HCT116 (cell line): ENCODE measurements at regions not wholly inside any gene's neighbourhood (a gene's known extent, or its start where the extent isn't known, plus 50 kb on each side); places are given as distances from the start of the nearest gene placed in this dataset.

ENCODE experiments used
- ATAC-seq: fragments of 200-7000 bp; cut with Tn5 transposase; 2 replicates; pipeline ENCODE4 v1.9.1; 2020; ENCODE audit warnings: mild to moderate bottlenecking, moderate library complexity
- BruUV-seq: library from RNA; stranded (reverse); fragments of 400-500 nt; replicated peaks from 2 replicates; lab custom pipeline; 2021; lab: Mats Ljungman, UMichigan
- CTCF ChIA-PET: fragments of 300-600 bp; sonication (Branson Sonifier 250); formaldehyde crosslinking; loops from one replicate; lab custom pipeline; 2021; ENCODE audit warnings: antibody characterized with exemption; lab: Charles Lee
- POLR2A ChIA-PET: fragments of 300-600, 350-600 bp; sonication (Branson Sonifier 250); formaldehyde crosslinking; loops from one replicate; lab custom pipeline; 2021; ENCODE audit warnings: antibody characterized with exemption; lab: Charles Lee
- RAD21 ChIA-PET, 2 experiments: fragments of 300-600 bp; sonication (Branson Sonifier 250); formaldehyde crosslinking; loops; one replicate each; lab custom pipeline; 2023; ENCODE audit warnings: low total read pairs in 2 of 2; ENCODE audit not compliant: uncharacterized antibody in 2 of 2, unreplicated experiment in 2 of 2, low non-redundant PET in 1 of 2; lab: Charles Lee
- DNase-seq: peaks from one replicate; pipeline ENCODE4 v3.0.0-alpha.2; 2010; ENCODE audit warnings: low read depth, low spot score
- H2AFZ ChIP-seq: fragments of 200-600 bp; shearing (Covaris generic), sonication (generic); 2 replicates; pipeline ENCODE4 v1.6.1; 2017; ENCODE audit warnings: low read depth, mixed run types, mixed read lengths, antibody characterized with exemption, low read length; ENCODE audit not compliant: poor library complexity, severe bottlenecking
- H3K27ac ChIP-seq: 2 replicates; pipeline ENCODE4 v1.5.1; 2012; ENCODE audit warnings: low read depth, low read length
- H3K27me3 ChIP-seq: fragments of 200-600 bp; sonication (generic); 2 replicates; pipeline ENCODE4 v1.6.1; 2016; ENCODE audit warnings: mixed run types, low read length, mixed read lengths; ENCODE audit not compliant: insufficient read depth
- H3K36me3 ChIP-seq, 2 experiments: fragments of 200-500 bp in 1 of 2; fragments of 200-600 bp in 1 of 2; sonication (Bioruptor generic) in 1 of 2; sonication (generic) in 1 of 2; 2 replicates each; pipeline versions ENCODE4 v1.5.1 to v1.6.1; 2014 to 2016; ENCODE audit warnings: low read length in 2 of 2, inconsistent platforms in 1 of 2, mixed read lengths in 1 of 2, mixed run types in 1 of 2; ENCODE audit not compliant: insufficient read depth in 2 of 2, control insufficient read depth in 1 of 2
- H3K4me1 ChIP-seq, 2 experiments: fragments of 200-600 bp in 1 of 2; sonication (generic) in 1 of 2; 2 replicates each; pipeline versions ENCODE4 v1.5.1 to v1.6.1; 2012 to 2017; ENCODE audit warnings: low read length in 2 of 2, inconsistent platforms in 1 of 2, mild to moderate bottlenecking in 1 of 2, mixed read lengths in 1 of 2, mixed run types in 1 of 2, moderate library complexity in 1 of 2; ENCODE audit not compliant: insufficient read depth in 2 of 2, control insufficient read depth in 1 of 2
- H3K4me2 ChIP-seq: fragments of 200-600 bp; sonication (generic); 2 replicates; pipeline ENCODE4 v1.6.1; 2017; ENCODE audit warnings: mixed run types, low read length, mixed read lengths
- H3K4me3 ChIP-seq, 2 experiments: fragments of 200-600 bp in 1 of 2; sonication (generic) in 1 of 2; replicated peaks in 1 of 2; 2 replicates each; pipeline ENCODE4 v1.5.1; 2011 to 2016; ENCODE audit warnings: low read length in 2 of 2, control low read depth in 1 of 2, low read depth in 1 of 2, mild to moderate bottlenecking in 1 of 2, mixed read lengths in 1 of 2, mixed run types in 1 of 2
- H3K79me2 ChIP-seq: fragments of 200-600 bp; sonication (generic); 2 replicates; pipeline ENCODE4 v1.6.1; 2017; ENCODE audit warnings: mild to moderate bottlenecking, mixed run types, low read length, moderate library complexity, mixed read lengths; ENCODE audit not compliant: insufficient read depth
- H3K9ac ChIP-seq: fragments of 200-600 bp; sonication (generic); 2 replicates; pipeline ENCODE4 v1.6.1; 2016; ENCODE audit warnings: low read length, mixed read lengths
- H3K9me2 ChIP-seq: fragments of 200-600 bp; sonication (generic), shearing (Covaris generic); 2 replicates; pipeline ENCODE4 v1.6.1; 2017; ENCODE audit warnings: mixed run types, mild to moderate bottlenecking, moderate library complexity; ENCODE audit not compliant: insufficient read depth
- H3K9me3 ChIP-seq, 2 experiments: fragments of 200-500 bp in 1 of 2; fragments of 200-600 bp in 1 of 2; sonication (Bioruptor generic) in 1 of 2; sonication (generic) in 1 of 2; 2 replicates each; pipeline ENCODE4 v1.6.1; 2014 to 2017; ENCODE audit warnings: low read length in 2 of 2, mixed read lengths in 2 of 2, inconsistent platforms in 1 of 2, low read depth in 1 of 2, mild to moderate bottlenecking in 1 of 2, mixed run types in 1 of 2, moderate library complexity in 1 of 2; ENCODE audit not compliant: control insufficient read depth in 1 of 2, insufficient read depth in 1 of 2
- H4K20me1 ChIP-seq: fragments of 200-600 bp; sonication (generic), shearing (Covaris generic); 2 replicates; pipeline ENCODE4 v1.6.1; 2017; ENCODE audit warnings: mixed run types, mild to moderate bottlenecking, moderate library complexity; ENCODE audit not compliant: insufficient read depth
- CBX3 ChIP-seq: IDR thresholded peaks from 2 replicates; pipeline ENCODE4 v1.6.1; 2012; ENCODE audit warnings: low read depth
- CEBPB ChIP-seq: IDR thresholded peaks from 2 replicates; pipeline ENCODE4 v1.6.1; 2012; ENCODE audit warnings: low read depth
- EGR1 ChIP-seq: IDR thresholded peaks from 2 replicates; pipeline ENCODE4 v1.6.1; 2012; ENCODE audit warnings: low read depth
- ELF1 ChIP-seq: IDR thresholded peaks from 2 replicates; pipeline ENCODE4 v1.6.1; 2012; ENCODE audit warnings: low read depth, borderline replicate concordance
- EZH2 ChIP-seq: fragments of 200-600 bp; sonication (generic); IDR thresholded peaks from 2 replicates; pipeline ENCODE4 v1.6.1; 2017; ENCODE audit warnings: antibody characterized with exemption, mixed run types
- EZH2phosphoT487 ChIP-seq: fragments of 200-600 bp; IDR thresholded peaks from 2 replicates; pipeline ENCODE4 v1.6.1; 2018; ENCODE audit warnings: antibody characterized with exemption, borderline replicate concordance
- FOSL1 ChIP-seq: IDR thresholded peaks from 2 replicates; pipeline ENCODE4 v1.6.1; 2012; ENCODE audit warnings: low read depth
- JUND ChIP-seq: IDR thresholded peaks from 2 replicates; pipeline ENCODE4 v1.6.1; 2012
- RAD21 ChIP-seq: IDR thresholded peaks from 2 replicates; pipeline ENCODE4 v1.6.1; 2012; ENCODE audit warnings: low read depth, mild to moderate bottlenecking
- SIN3A ChIP-seq: IDR thresholded peaks from 2 replicates; pipeline ENCODE4 v1.6.1; 2012; ENCODE audit warnings: low read depth
- SP1 ChIP-seq: IDR thresholded peaks from 2 replicates; pipeline ENCODE4 v1.6.1; 2012; ENCODE audit warnings: low read depth
- SRF ChIP-seq: IDR thresholded peaks from 2 replicates; pipeline ENCODE4 v1.6.1; 2012; ENCODE audit warnings: low read depth
- TCF7L2 ChIP-seq: IDR thresholded peaks from 2 replicates; pipeline ENCODE4 v1.7.0; 2011; ENCODE audit warnings: borderline replicate concordance, inconsistent platforms; ENCODE audit not compliant: insufficient read depth, insufficient read length; ENCODE audit errors: extremely low read depth
- YY1 ChIP-seq: IDR thresholded peaks from 2 replicates; pipeline ENCODE4 v1.6.1; 2011; ENCODE audit warnings: low read length, low read depth, moderate library complexity, mild to moderate bottlenecking; ENCODE audit not compliant: insufficient replicate concordance; ENCODE audit errors: extremely low read depth
- ZFX ChIP-seq: fragments of 450-650 bp; IDR thresholded peaks from 2 replicates; pipeline ENCODE4 v1.6.1; 2017
- ZNF274 ChIP-seq: fragments of 200-500 bp; sonication (Bioruptor generic); IDR thresholded peaks from 2 replicates; pipeline ENCODE4 v1.6.1; 2014; ENCODE audit warnings: mild to moderate bottlenecking, low read depth, low read length, inconsistent platforms
- intact Hi-C: fragments of 100-400 bp; cut with micrococcal nuclease; formaldehyde crosslinking; loops from 2 replicates; pipeline ENCODE4 v1.10.0; 2022
- TF ChIP-seq, protein P1 (sequence below), 3 experiments: fragments of 200-600 bp in 1 of 3; sonication (generic) in 1 of 3; IDR thresholded peaks in 2 of 3; conservative IDR thresholded peaks in 1 of 3; 2 replicates each; pipeline ENCODE4 v1.5.1; 2012 to 2017; ENCODE audit warnings: low read depth in 2 of 3, low read length in 2 of 3, antibody characterized with exemption in 1 of 3, borderline replicate concordance in 1 of 3, control low read depth in 1 of 3, mild to moderate bottlenecking in 1 of 3, mixed read lengths in 1 of 3, mixed run types in 1 of 3, moderate library complexity in 1 of 3; ENCODE audit not compliant: insufficient read depth in 1 of 3
- TF ChIP-seq, protein P2 (sequence below): IDR thresholded peaks from 2 replicates; pipeline ENCODE4 v1.6.1; 2012
- TF ChIP-seq, protein P3 (sequence below): IDR thresholded peaks from 2 replicates; pipeline ENCODE4 v1.6.1; 2011; ENCODE audit warnings: mild to moderate bottlenecking, low read length, moderate library complexity; ENCODE audit not compliant: insufficient replicate concordance; ENCODE audit errors: extremely low read depth

DNA sequence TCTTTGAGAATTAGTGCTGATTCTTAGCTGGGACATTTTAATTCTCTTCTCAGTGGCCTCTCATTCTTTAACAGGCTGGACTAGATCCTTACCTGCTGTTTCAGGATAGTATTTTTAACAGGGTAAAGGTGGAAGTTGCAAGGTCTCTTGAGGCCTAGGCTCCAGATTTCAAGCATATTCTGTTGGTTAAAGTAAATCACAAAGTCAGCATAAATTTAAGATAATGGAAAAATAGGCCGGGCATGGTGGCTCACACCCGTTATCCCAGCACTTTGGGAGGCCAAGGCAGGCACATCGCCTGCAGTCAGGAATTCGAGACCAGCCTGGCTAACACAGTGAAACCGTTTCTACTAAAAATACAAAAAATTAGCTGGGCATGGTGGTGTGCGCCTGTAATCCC, 1149.0 kb downstream of the EPHA7 start:
- no peak overlapping the region for H3K9ac ChIP-seq
- no peak for DNase-seq
- POLR2A ChIA-PET, result no interaction called here
- H3K4me3 ChIP-seq, result no peak overlapping the region
- RAD21 ChIA-PET, result no interaction called here
- ATAC-seq, result no peak
- intact Hi-C loops, result no loop called here
- no peak overlapping the region for H3K4me2 ChIP-seq
- H3K9me3 ChIP-seq, result peaks cover 4 to 15% of the 10 kb centered on the region in 2 experiments; a peak in 2 of 4 replicates
- no TSS peak for BruUV-seq
- no peaks in the 10 kb centered on the region for H3K4me1 ChIP-seq
- CTCF ChIA-PET, result no interaction called here
- H3K9me2 ChIP-seq, result no peaks in the 10 kb centered on the region
- TF ChIP-seq JUND, result no peak
- TF ChIP-seq EZH2phosphoT487, result no peak
- TF ChIP-seq RAD21, result no peak
- no peak for TF ChIP-seq ZNF274
- TF ChIP-seq SRF, result no peak
- TF ChIP-seq YY1, result no peak
- TF ChIP-seq ELF1, result no peak
- TF ChIP-seq EZH2, result no peak
- TF ChIP-seq, all 23 proteins: peak for 0
- H3K27me3 ChIP-seq, result no peaks in the 10 kb centered on the region
- H3K27ac ChIP-seq, result no peak overlapping the region
- H4K20me1 ChIP-seq, result no peaks in the 10 kb centered on the region
- no peaks in the 10 kb centered on the region for H3K79me2 ChIP-seq
- H3K36me3 ChIP-seq, result no peaks in the 10 kb centered on the region
- no peak overlapping the region for H2AFZ ChIP-seq

DNA sequence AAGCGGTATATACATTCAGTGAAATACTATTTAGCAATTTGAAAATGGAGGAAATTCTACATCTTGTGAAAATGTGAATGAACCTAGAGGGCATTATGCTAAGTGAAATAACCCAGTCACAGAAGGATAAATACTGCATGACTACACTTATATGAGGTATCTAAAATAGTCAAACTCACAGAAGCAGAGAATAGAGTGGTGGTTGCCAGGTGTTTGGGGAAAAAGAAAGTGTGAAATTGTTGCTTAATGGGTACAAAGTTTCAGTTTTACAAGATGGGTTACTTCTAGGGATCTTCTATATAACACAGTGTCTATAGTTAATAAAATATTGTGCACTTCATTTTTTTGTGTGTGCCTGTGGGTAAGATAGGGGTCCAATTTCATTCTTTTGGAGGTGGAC, 1152.0 kb downstream of the EPHA7 start:
- H3K4me2 ChIP-seq, result no peak overlapping the region
- no peaks in the 10 kb centered on the region for H3K36me3 ChIP-seq
- no peak for DNase-seq
- peaks cover 4 to 8% of the 10 kb centered on the region in 2 experiments; a peak in 2 of 4 replicates for H3K9me3 ChIP-seq
- H3K9ac ChIP-seq, result no peak overlapping the region
- no TSS peak for BruUV-seq
- CTCF ChIA-PET, result no interaction called here
- H3K79me2 ChIP-seq, result no peaks in the 10 kb centered on the region
- H4K20me1 ChIP-seq, result no peaks in the 10 kb centered on the region
- RAD21 ChIA-PET, result no interaction called here
- no peaks in the 10 kb centered on the region for H3K9me2 ChIP-seq
- no peaks in the 10 kb centered on the region for H3K27me3 ChIP-seq
- POLR2A ChIA-PET, result no interaction called here
- intact Hi-C loops, result no loop called here
- H3K27ac ChIP-seq, result no peak overlapping the region
- no peak for ATAC-seq
- TF ChIP-seq RAD21 (no peak), JUND (no peak), EZH2 (no peak), ZFX (no peak), CBX3 (no peak), EZH2phosphoT487 (no peak), FOSL1 (no peak), ELF1 (no peak), TCF7L2 (no peak), SP1 (no peak), CEBPB (no peak), SRF (no peak), EGR1 (no peak), SIN3A (no peak)
- TF ChIP-seq, protein P1, sequence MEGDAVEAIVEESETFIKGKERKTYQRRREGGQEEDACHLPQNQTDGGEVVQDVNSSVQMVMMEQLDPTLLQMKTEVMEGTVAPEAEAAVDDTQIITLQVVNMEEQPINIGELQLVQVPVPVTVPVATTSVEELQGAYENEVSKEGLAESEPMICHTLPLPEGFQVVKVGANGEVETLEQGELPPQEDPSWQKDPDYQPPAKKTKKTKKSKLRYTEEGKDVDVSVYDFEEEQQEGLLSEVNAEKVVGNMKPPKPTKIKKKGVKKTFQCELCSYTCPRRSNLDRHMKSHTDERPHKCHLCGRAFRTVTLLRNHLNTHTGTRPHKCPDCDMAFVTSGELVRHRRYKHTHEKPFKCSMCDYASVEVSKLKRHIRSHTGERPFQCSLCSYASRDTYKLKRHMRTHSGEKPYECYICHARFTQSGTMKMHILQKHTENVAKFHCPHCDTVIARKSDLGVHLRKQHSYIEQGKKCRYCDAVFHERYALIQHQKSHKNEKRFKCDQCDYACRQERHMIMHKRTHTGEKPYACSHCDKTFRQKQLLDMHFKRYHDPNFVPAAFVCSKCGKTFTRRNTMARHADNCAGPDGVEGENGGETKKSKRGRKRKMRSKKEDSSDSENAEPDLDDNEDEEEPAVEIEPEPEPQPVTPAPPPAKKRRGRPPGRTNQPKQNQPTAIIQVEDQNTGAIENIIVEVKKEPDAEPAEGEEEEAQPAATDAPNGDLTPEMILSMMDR (IDR thresholded peaks at IDR 0.05 in 2 of 3, conservative IDR thresholded peaks at IDR 0.05 in 1 of 3; ENCODE audit: borderline replicate concordance in 1 of 3, insufficient read depth in 1 of 3, low read depth in 2 of 3, low read length in 2 of 3), result no peak
- TF ChIP-seq, protein P2, sequence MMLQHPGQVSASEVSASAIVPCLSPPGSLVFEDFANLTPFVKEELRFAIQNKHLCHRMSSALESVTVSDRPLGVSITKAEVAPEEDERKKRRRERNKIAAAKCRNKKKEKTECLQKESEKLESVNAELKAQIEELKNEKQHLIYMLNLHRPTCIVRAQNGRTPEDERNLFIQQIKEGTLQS, result no peak
- TF ChIP-seq, protein P3, sequence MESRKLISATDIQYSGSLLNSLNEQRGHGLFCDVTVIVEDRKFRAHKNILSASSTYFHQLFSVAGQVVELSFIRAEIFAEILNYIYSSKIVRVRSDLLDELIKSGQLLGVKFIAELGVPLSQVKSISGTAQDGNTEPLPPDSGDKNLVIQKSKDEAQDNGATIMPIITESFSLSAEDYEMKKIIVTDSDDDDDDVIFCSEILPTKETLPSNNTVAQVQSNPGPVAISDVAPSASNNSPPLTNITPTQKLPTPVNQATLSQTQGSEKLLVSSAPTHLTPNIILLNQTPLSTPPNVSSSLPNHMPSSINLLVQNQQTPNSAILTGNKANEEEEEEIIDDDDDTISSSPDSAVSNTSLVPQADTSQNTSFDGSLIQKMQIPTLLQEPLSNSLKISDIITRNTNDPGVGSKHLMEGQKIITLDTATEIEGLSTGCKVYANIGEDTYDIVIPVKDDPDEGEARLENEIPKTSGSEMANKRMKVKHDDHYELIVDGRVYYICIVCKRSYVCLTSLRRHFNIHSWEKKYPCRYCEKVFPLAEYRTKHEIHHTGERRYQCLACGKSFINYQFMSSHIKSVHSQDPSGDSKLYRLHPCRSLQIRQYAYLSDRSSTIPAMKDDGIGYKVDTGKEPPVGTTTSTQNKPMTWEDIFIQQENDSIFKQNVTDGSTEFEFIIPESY, result no peak
- H3K4me1 ChIP-seq, result no peaks in the 10 kb centered on the region
- no peak overlapping the region for H3K4me3 ChIP-seq
- no peak overlapping the region for H2AFZ ChIP-seq
